HCT116 (cell line): ENCODE measurements at regions not wholly inside any gene's neighbourhood (a gene's known extent, or its start where the extent isn't known, plus 50 kb on each side); places are given as distances from the start of the nearest gene placed in this dataset.
"Not testable (repeated sequence)": the region's sequence is repeated elsewhere in the genome, so short reads cannot be mapped to it uniquely, and the experiment has no call there.

Source experiments
- ATF3 ChIP-seq: IDR thresholded peaks from 2 replicates; pipeline ENCODE4 v1.6.1; 2012
- CEBPB ChIP-seq: IDR thresholded peaks from 2 replicates; pipeline ENCODE4 v1.6.1; 2012; ENCODE audit warnings: low read depth
- CTCF ChIP-seq, 3 experiments: fragments of 200-600 bp in 1 of 3; sonication (generic) in 1 of 3; IDR thresholded peaks in 2 of 3; conservative IDR thresholded peaks in 1 of 3; 2 replicates each; pipeline ENCODE4 v1.5.1; 2012 to 2017; ENCODE audit warnings: low read depth in 2 of 3, low read length in 2 of 3, antibody characterized with exemption in 1 of 3, borderline replicate concordance in 1 of 3, control low read depth in 1 of 3, mild to moderate bottlenecking in 1 of 3, mixed read lengths in 1 of 3, mixed run types in 1 of 3, moderate library complexity in 1 of 3; ENCODE audit not compliant: insufficient read depth in 1 of 3
- EZH2 ChIP-seq: fragments of 200-600 bp; sonication (generic); IDR thresholded peaks from 2 replicates; pipeline ENCODE4 v1.6.1; 2017; ENCODE audit warnings: antibody characterized with exemption, mixed run types
- JUND ChIP-seq: IDR thresholded peaks from 2 replicates; pipeline ENCODE4 v1.6.1; 2012
- MAX ChIP-seq: IDR thresholded peaks from 2 replicates; pipeline ENCODE4 v1.6.1; 2012
- POLR2A ChIP-seq: IDR thresholded peaks from 2 replicates; pipeline ENCODE4 v1.7.0; 2011; ENCODE audit warnings: borderline replicate concordance; ENCODE audit not compliant: insufficient read depth, insufficient read length; ENCODE audit errors: extremely low read depth
- SIN3A ChIP-seq: IDR thresholded peaks from 2 replicates; pipeline ENCODE4 v1.6.1; 2012; ENCODE audit warnings: low read depth
- YY1 ChIP-seq: IDR thresholded peaks from 2 replicates; pipeline ENCODE4 v1.6.1; 2011; ENCODE audit warnings: low read length, low read depth, moderate library complexity, mild to moderate bottlenecking; ENCODE audit not compliant: insufficient replicate concordance; ENCODE audit errors: extremely low read depth

- not testable (repeated sequence) for TF ChIP-seq CTCF (IDR thresholded peaks at IDR 0.05 in 2 of 3, conservative IDR thresholded peaks at IDR 0.05 in 1 of 3; ENCODE audit: borderline replicate concordance in 1 of 3, insufficient read depth in 1 of 3, low read depth in 2 of 3, low read length in 2 of 3); JUND; POLR2A; ATF3; YY1; SIN3A; EZH2; MAX; CEBPB
These were observed 385.3 kb downstream of the KIF20B start for GRCh38 chr10:90086606-90087190.
